Caco-2 (cell line): ENCODE measurements at regions not wholly inside any gene's neighbourhood (a gene's known extent, or its start where the extent isn't known, plus 50 kb on each side); places are given as distances from the start of the nearest gene placed in this dataset.

Source experiments
- BruUV-seq: library from RNA; stranded (reverse); fragments of 400-500 nt; replicated peaks from 2 replicates; lab custom pipeline; 2021; lab: Mats Ljungman, UMichigan
- CTCF ChIA-PET: fragments of 300-600 bp; sonication (Branson Sonifier 250); formaldehyde crosslinking; loops from one replicate; lab custom pipeline; 2022; ENCODE audit warnings: antibody characterized with exemption; lab: Charles Lee
- POLR2A ChIA-PET: fragments of 300-600 bp; sonication (Branson Sonifier 250); formaldehyde crosslinking; loops from one replicate; lab custom pipeline; 2022; ENCODE audit warnings: antibody characterized with exemption; lab: Charles Lee
- DNase-seq, 2 experiments: peaks; one replicate each; pipeline versions ENCODE4 v3.0.0 to v3.0.0-alpha.2; 2020 to 2022
- H3K27me3 ChIP-seq: replicated peaks from 2 replicates; pipeline ENCODE4 v1.6.0; 2011; ENCODE audit warnings: low read length; ENCODE audit not compliant: control insufficient read depth, insufficient read depth
- H3K36me3 ChIP-seq: 2 replicates; pipeline ENCODE4 v1.5.1; 2011; ENCODE audit warnings: low read length; ENCODE audit not compliant: control insufficient read depth, insufficient read depth
- H3K4me1 ChIP-seq: fragments of 250-450 bp; sonication (Bioruptor Pico); 2 replicates; pipeline ENCODE4 v1.5.1; 2020; ENCODE audit warnings: mild to moderate bottlenecking
- H3K4me3 ChIP-seq: 2 replicates; pipeline ENCODE4 v1.5.1; 2011; ENCODE audit warnings: low read depth, mild to moderate bottlenecking, control low read depth, low read length
- H3K9me3 ChIP-seq: fragments of 250-450 bp; sonication (Bioruptor Pico); 2 replicates; pipeline ENCODE4 v1.5.1; 2020; ENCODE audit warnings: mild to moderate bottlenecking, moderate library complexity
- H3K27ac Mint-ChIP-seq: one replicate; pipeline ENCODE4 v1.8.0; 2022; ENCODE audit warnings: mixed read lengths; ENCODE audit not compliant: unreplicated experiment
- H3K27me3 Mint-ChIP-seq: one replicate; pipeline ENCODE4 v1.8.0; 2022; ENCODE audit warnings: mixed read lengths; ENCODE audit not compliant: insufficient read depth, unreplicated experiment
- H3K36me3 Mint-ChIP-seq: one replicate; pipeline ENCODE4 v1.8.0; 2022; ENCODE audit warnings: mild to moderate bottlenecking, mixed read lengths; ENCODE audit not compliant: insufficient read depth, unreplicated experiment
- H3K4me1 Mint-ChIP-seq: one replicate; pipeline ENCODE4 v1.8.0; 2022; ENCODE audit warnings: low read depth, mixed read lengths; ENCODE audit not compliant: unreplicated experiment
- H3K4me3 Mint-ChIP-seq: one replicate; pipeline ENCODE4 v1.8.0; 2022; ENCODE audit warnings: mild to moderate bottlenecking, moderate library complexity, mixed read lengths; ENCODE audit not compliant: unreplicated experiment
- H3K9me3 Mint-ChIP-seq: one replicate; pipeline ENCODE4 v1.8.0; 2022; ENCODE audit warnings: mixed read lengths; ENCODE audit not compliant: unreplicated experiment
- CTCF ChIP-seq, 2 experiments: fragments of 200-600 bp in 1 of 2; IDR thresholded peaks; 1 replicate in 1 of 2; 2 replicates in 1 of 2; pipeline versions ENCODE4 v1.5.1 to v1.8.0; 2011 to 2022; ENCODE audit warnings: antibody characterized with exemption in 1 of 2, control low read depth in 1 of 2, inconsistent platforms in 1 of 2, low read depth in 1 of 2, low read length in 1 of 2, mild to moderate bottlenecking in 1 of 2, moderate library complexity in 1 of 2; ENCODE audit not compliant: insufficient read depth in 1 of 2, severe bottlenecking in 1 of 2, unreplicated experiment in 1 of 2
- intact Hi-C: fragments of 100-400 bp; cut with micrococcal nuclease; formaldehyde crosslinking; loops from one replicate; pipeline ENCODE4 v1.10.0; 2022; ENCODE audit not compliant: unreplicated experiment

GRCh38 chr10:123395906-123396305, 241.7 kb downstream of the BUB3 start:
- Histone ChIP-seq H3K36me3 (no peaks in the 10 kb centered on the region), H3K4me3 (no peak overlapping the region), H3K27me3 (no peaks in the 10 kb centered on the region), H3K4me1 (no peaks in the 10 kb centered on the region), H3K9me3 (no peaks in the 10 kb centered on the region)
- DNase-seq, result no peak
- H3K27ac Mint-ChIP-seq, result no peak overlapping the region
- no peaks in the 10 kb centered on the region for H3K9me3 Mint-ChIP-seq
- TF ChIP-seq CTCF (IDR thresholded peaks at IDR 0.05; ENCODE audit: insufficient read depth in 1 of 2, low read depth in 1 of 2, low read length in 1 of 2, severe bottlenecking in 1 of 2, unreplicated experiment in 1 of 2), result no peak
- BruUV-seq, result no TSS peak
- intact Hi-C loops, result no loop called here
- ChIA-PET CTCF (no interaction called here), POLR2A (no interaction called here)
- H3K27me3 Mint-ChIP-seq, result peaks cover 6% of the 10 kb centered on the region
- no peaks in the 10 kb centered on the region for H3K4me1 Mint-ChIP-seq
- no peaks in the 10 kb centered on the region for H3K36me3 Mint-ChIP-seq
- no peak overlapping the region for H3K4me3 Mint-ChIP-seq

- H3K36me3 Mint-ChIP-seq, result no peaks in the 10 kb centered on the region
- Histone ChIP-seq H3K36me3 (no peaks in the 10 kb centered on the region), H3K4me3 (no peak overlapping the region), H3K27me3 (no peaks in the 10 kb centered on the region), H3K9me3 (no peaks in the 10 kb centered on the region), H3K4me1 (no peaks in the 10 kb centered on the region)
- peaks cover 6% of the 10 kb centered on the region for H3K27me3 Mint-ChIP-seq
- CTCF ChIA-PET, result no interaction called here
- POLR2A ChIA-PET, result no interaction called here
- no peak for TF ChIP-seq CTCF (IDR thresholded peaks at IDR 0.05; ENCODE audit: insufficient read depth in 1 of 2, low read depth in 1 of 2, low read length in 1 of 2, severe bottlenecking in 1 of 2, unreplicated experiment in 1 of 2)
- H3K9me3 Mint-ChIP-seq, result no peaks in the 10 kb centered on the region
- intact Hi-C loops, result no loop called here
- BruUV-seq, result no TSS peak
- no peak for DNase-seq
- H3K27ac Mint-ChIP-seq, result no peak overlapping the region
- H3K4me3 Mint-ChIP-seq, result no peak overlapping the region
- H3K4me1 Mint-ChIP-seq, result no peaks in the 10 kb centered on the region
Measured at GRCh38 chr10:123398180-123398591, 244.0 kb downstream of the BUB3 start.

GRCh38 chr10:123398756-123399155, 244.6 kb downstream of the BUB3 start:
- ChIA-PET CTCF (no interaction called here), POLR2A (no interaction called here)
- intact Hi-C loops, result no loop called here
- no peaks in the 10 kb centered on the region for H3K9me3 ChIP-seq
- TF ChIP-seq CTCF (IDR thresholded peaks at IDR 0.05; ENCODE audit: insufficient read depth in 1 of 2, low read depth in 1 of 2, low read length in 1 of 2, severe bottlenecking in 1 of 2, unreplicated experiment in 1 of 2), result no peak
- H3K36me3 ChIP-seq, result no peaks in the 10 kb centered on the region
- no peak overlapping the region for H3K4me3 ChIP-seq
- no peaks in the 10 kb centered on the region for H3K27me3 ChIP-seq
- DNase-seq, result no peak
- Mint-ChIP-seq H3K4me3 (no peak overlapping the region), H3K36me3 (no peaks in the 10 kb centered on the region), H3K9me3 (no peaks in the 10 kb centered on the region), H3K27me3 (peaks cover 6% of the 10 kb centered on the region), H3K4me1 (no peaks in the 10 kb centered on the region), H3K27ac (no peak overlapping the region)
- no TSS peak for BruUV-seq
- H3K4me1 ChIP-seq, result no peaks in the 10 kb centered on the region
